ENCODE measurements at regions not wholly inside any gene's neighbourhood (a gene's known extent, or its start where the extent isn't known, plus 50 kb on each side); places are given as distances from the start of the nearest gene placed in this dataset.

DNA sequence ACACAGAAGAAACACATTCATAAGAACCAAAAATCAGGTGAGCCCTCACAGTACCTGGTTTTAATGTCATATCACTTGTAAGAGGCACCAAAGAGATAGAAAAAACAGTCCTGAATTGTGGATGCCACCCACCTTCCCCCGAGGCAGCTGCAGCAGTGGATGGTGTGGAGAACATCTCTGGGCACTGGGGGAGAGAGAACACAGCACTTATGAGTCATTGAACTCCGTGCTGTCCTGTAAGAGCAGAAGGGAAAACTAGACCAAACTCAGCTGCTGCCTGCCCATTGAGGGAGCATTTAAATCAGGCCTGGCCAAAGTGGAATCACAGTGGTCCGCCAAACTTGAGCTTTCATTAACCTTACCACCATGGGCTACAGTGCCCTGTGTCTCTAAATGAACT is 296.2 kb downstream of the SPATA31D1 start:
- H3K4me3 ChIP-seq (ENCODE audit: low read depth, low read length), result no peak overlapping the region
- TF ChIP-seq, protein P1, sequence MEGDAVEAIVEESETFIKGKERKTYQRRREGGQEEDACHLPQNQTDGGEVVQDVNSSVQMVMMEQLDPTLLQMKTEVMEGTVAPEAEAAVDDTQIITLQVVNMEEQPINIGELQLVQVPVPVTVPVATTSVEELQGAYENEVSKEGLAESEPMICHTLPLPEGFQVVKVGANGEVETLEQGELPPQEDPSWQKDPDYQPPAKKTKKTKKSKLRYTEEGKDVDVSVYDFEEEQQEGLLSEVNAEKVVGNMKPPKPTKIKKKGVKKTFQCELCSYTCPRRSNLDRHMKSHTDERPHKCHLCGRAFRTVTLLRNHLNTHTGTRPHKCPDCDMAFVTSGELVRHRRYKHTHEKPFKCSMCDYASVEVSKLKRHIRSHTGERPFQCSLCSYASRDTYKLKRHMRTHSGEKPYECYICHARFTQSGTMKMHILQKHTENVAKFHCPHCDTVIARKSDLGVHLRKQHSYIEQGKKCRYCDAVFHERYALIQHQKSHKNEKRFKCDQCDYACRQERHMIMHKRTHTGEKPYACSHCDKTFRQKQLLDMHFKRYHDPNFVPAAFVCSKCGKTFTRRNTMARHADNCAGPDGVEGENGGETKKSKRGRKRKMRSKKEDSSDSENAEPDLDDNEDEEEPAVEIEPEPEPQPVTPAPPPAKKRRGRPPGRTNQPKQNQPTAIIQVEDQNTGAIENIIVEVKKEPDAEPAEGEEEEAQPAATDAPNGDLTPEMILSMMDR (IDR thresholded peaks at IDR 0.05; ENCODE audit: low read depth, low read length), result no peak
- in situ Hi-C loops (cut with HindIII; ENCODE audit: low sequenced_read_pairs), result no loop called here
- DNase-seq (ENCODE audit: low read depth, low spot score), result peak; percentile 14

- TF ChIP-seq, protein P1 (IDR thresholded peaks at IDR 0.05; ENCODE audit: low read depth, low read length), result no peak
Measured at GRCh38 chr9:82295181-82295580, 306.6 kb downstream of the SPATA31D1 start.

DNA sequence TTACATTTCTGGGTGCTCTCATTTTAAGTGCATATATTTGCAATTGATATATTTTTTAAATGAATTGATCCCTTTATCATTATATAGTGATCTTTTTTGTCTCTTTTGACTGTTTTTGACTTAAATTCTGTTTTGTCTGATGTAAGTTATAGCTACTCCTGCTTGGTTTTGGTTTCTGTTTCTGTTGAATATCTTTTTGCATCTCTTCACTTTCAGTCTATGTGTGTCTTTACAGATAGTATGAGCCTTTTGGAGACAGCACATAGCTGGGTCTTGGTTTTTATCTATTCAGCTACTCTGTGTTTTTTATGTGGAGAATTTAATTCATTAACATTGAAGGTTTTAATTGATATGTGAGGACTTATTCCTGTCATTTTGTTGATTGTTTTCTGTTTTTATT is 311.3 kb downstream of the SPATA31D1 start:
- DNase-seq (ENCODE audit: low read depth, low spot score), result no peak
- TF ChIP-seq, protein P1 (IDR thresholded peaks at IDR 0.05; ENCODE audit: low read depth, low read length), result no peak
- no peak overlapping the region for H3K4me3 ChIP-seq (ENCODE audit: low read depth, low read length)
- in situ Hi-C loops (cut with HindIII; ENCODE audit: low sequenced_read_pairs), result no loop called here

More at GRCh38 chr9:82295181-82295580, 306.6 kb downstream of the SPATA31D1 start:
- no peak for DNase-seq (ENCODE audit: low read depth, low spot score)
- H3K4me3 ChIP-seq (ENCODE audit: low read depth, low read length), result no peak overlapping the region
- in situ Hi-C loops (cut with HindIII; ENCODE audit: low sequenced_read_pairs), result no loop called here

DNA sequence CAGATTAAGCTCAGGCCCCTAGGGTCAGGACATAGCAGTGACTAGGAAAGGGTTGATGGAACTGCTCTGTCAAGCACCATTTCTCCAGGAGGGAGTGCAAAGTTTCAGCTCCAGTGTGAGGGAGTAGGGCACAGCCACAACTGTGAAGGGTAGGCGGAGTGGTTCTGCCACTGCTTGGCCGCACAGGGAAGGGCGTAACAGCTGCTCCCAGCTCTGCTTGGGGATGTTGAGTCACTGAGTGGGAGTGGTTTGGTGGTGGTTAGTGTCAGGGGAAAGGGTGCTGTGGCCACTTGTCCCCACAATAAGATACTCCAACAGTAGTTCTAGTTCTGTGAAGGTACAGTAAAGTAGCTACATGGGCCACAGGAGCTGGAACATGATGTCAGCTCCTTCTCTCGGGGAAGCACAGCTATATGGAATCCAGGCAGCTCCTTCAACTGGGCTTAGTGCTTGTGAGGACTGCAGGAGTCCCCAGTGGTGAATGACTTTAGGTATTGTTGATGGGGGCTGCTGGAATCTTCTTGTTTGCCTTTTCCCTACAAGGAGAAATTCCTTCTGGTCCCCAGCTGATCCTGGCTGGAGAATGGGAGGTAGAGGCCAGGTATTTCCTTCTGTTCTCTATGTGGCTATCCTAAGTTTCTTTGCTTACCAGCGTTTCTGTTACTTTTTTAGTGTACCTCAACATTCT is 314.5 kb downstream of the SPATA31D1 start:
- TF ChIP-seq, protein P1 (IDR thresholded peaks at IDR 0.05; ENCODE audit: low read depth, low read length), result no peak
- no peak overlapping the region for H3K4me3 ChIP-seq (ENCODE audit: low read depth, low read length)
- in situ Hi-C loops (cut with HindIII; ENCODE audit: low sequenced_read_pairs), result no loop called here
- DNase-seq (ENCODE audit: low read depth, low spot score), result no peak

GRCh38 chr9:82308836-82309235 is 320.3 kb downstream of the SPATA31D1 start:
- TF ChIP-seq, protein P1 (IDR thresholded peaks at IDR 0.05; ENCODE audit: low read depth, low read length), result no peak
- in situ Hi-C loops (cut with HindIII; ENCODE audit: low sequenced_read_pairs), result no loop called here
- H3K4me3 ChIP-seq (ENCODE audit: low read depth, low read length), result no peak overlapping the region
- no peak for DNase-seq (ENCODE audit: low read depth, low spot score)

- TF ChIP-seq, protein P1 (IDR thresholded peaks at IDR 0.05; ENCODE audit: low read depth, low read length), result no peak
- in situ Hi-C loops (cut with HindIII; ENCODE audit: low sequenced_read_pairs), result no loop called here
- no peak for DNase-seq (ENCODE audit: low read depth, low spot score)
- no peak overlapping the region for H3K4me3 ChIP-seq (ENCODE audit: low read depth, low read length)
Measured at GRCh38 chr9:82313697-82314096, 325.1 kb downstream of the SPATA31D1 start.

Data from astrocyte of the spinal cord (primary cell).